Right atrium auricular region (tissue), 2 donors: ENCODE measurements at regions not wholly inside any gene's neighbourhood (a gene's known extent, or its start where the extent isn't known, plus 50 kb on each side); places are given as distances from the start of the nearest gene placed in this dataset.
"Not testable (repeated sequence)": the region's sequence is repeated elsewhere in the genome, so short reads cannot be mapped to it uniquely, and the experiment has no call there.

Source experiments
- DNase-seq: peaks from one replicate; pipeline ENCODE4 v3.0.0-alpha.2; 2019; ENCODE audit warnings: low spot score
- H3K27ac ChIP-seq, 2 donors: fragments of 200-600 bp; sonication (generic); 1 replicate in 1 of 2; 2 replicates in 1 of 2; pipeline ENCODE4 v1.5.1; 2016 to 2019
- H3K27me3 ChIP-seq, 2 donors: fragments of 200-600 bp; sonication (generic); one replicate each; pipeline versions ENCODE4 v1.5.1 to v1.6.0; 2017 to 2019
- H3K36me3 ChIP-seq: fragments of 200-600 bp; sonication (generic); one replicate; pipeline ENCODE4 v1.5.1; 2016
- H3K4me1 ChIP-seq, 2 donors: fragments of 200-600 bp; sonication (generic); one replicate each; pipeline versions ENCODE4 v1.5.1 to v1.6.0; 2017 to 2019
- H3K4me3 ChIP-seq, 2 donors: fragments of 200-600 bp; sonication (generic); 1 replicate in 1 of 2; 2 replicates in 1 of 2; pipeline ENCODE4 v1.5.1; 2017 to 2019; ENCODE audit warnings: mild to moderate bottlenecking in 1 of 2, moderate library complexity in 1 of 2
- H3K9me3 ChIP-seq, 2 donors: fragments of 200-600 bp; sonication (generic); one replicate each; pipeline ENCODE4 v1.5.1; 2019
- TF ChIP-seq, protein P1 (sequence below), 2 donors: fragments of 200-600 bp; sonication (generic); IDR thresholded peaks; one replicate each; pipeline ENCODE4 v1.5.1; 2019; ENCODE audit warnings: antibody characterized with exemption in 2 of 2

DNA sequence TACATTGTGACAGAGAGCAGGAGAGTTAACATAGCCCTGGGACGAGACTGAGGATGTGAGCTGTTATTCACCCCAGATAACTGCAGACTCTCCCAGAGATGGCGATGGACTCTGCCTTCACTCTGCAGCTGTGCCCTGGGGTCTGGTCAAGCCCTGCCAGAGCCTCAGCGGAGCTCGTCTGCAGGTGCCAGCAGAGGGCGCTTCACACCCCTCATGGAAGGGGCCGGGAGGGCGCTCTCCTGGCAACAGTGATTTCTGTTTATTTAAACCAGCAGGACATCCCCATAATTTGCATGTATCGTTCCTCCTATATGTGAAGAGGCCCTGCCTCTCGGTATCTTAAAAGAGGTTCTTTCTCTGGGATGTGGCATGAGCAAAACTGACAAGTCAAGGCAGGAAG, 1329.8 kb downstream of the RPIA start:
- DNase-seq, H3K9me3 ChIP-seq, H3K27ac ChIP-seq, H3K4me1 ChIP-seq, H3K4me3 ChIP-seq, H3K36me3 ChIP-seq, H3K27me3 ChIP-seq: not testable (repeated sequence)
- TF ChIP-seq, protein P1, sequence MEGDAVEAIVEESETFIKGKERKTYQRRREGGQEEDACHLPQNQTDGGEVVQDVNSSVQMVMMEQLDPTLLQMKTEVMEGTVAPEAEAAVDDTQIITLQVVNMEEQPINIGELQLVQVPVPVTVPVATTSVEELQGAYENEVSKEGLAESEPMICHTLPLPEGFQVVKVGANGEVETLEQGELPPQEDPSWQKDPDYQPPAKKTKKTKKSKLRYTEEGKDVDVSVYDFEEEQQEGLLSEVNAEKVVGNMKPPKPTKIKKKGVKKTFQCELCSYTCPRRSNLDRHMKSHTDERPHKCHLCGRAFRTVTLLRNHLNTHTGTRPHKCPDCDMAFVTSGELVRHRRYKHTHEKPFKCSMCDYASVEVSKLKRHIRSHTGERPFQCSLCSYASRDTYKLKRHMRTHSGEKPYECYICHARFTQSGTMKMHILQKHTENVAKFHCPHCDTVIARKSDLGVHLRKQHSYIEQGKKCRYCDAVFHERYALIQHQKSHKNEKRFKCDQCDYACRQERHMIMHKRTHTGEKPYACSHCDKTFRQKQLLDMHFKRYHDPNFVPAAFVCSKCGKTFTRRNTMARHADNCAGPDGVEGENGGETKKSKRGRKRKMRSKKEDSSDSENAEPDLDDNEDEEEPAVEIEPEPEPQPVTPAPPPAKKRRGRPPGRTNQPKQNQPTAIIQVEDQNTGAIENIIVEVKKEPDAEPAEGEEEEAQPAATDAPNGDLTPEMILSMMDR (IDR thresholded peaks at IDR 0.05): peak in 1 of 2 donors; percentile 13

DNA sequence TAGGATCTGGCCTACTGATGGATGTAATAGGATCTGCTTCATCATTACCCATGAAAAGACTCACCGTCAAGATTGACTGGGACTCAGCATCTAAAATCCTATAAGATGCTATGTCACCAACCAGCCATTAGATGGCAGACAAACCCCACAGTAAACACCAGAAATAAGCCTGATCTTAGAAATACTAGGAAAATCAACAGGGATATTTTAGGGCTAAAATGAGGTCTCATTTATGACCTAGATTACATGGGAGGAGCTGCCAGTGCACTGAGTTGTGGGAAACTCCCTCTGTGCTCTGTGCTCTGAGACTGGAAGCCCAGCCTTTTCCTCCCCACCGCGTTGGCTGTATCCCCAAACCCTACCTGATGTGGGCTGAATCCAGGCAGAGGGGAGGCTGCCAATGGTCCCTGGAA, 1335.8 kb downstream of the RPIA start:
- TF ChIP-seq, protein P1 (IDR thresholded peaks at IDR 0.05): peak in 1 of 2 donors; percentile 51
- not testable (repeated sequence) for H3K27ac ChIP-seq, H3K9me3 ChIP-seq, H3K36me3 ChIP-seq, H3K27me3 ChIP-seq, DNase-seq, H3K4me3 ChIP-seq, H3K4me1 ChIP-seq

- H3K9me3 ChIP-seq, DNase-seq, H3K36me3 ChIP-seq, H3K27me3 ChIP-seq, H3K4me1 ChIP-seq, H3K27ac ChIP-seq, H3K4me3 ChIP-seq: not testable (repeated sequence)
Measured at GRCh38 chr2:90028381-90029079, 1337.1 kb downstream of the RPIA start.

DNA sequence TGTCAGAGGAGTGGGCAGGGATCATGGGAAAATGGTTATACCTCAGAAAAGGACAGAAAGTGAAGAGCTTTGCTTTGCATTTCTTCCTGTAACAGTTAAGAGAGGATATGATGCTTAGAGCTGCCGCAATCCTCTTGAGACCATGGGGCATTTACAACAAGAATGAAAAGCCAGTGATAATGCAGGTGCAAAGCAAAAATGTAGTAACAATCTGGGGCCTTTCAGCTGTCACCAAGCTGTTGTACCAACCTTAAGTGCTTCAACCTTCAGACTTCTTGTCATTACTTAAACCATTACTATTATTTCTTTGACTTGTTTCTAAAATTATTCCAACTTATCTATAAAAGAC, 1337.6 kb downstream of the RPIA start:
- not testable (repeated sequence) for H3K36me3 ChIP-seq, DNase-seq, H3K27ac ChIP-seq, H3K27me3 ChIP-seq, H3K9me3 ChIP-seq, H3K4me1 ChIP-seq, H3K4me3 ChIP-seq

DNA sequence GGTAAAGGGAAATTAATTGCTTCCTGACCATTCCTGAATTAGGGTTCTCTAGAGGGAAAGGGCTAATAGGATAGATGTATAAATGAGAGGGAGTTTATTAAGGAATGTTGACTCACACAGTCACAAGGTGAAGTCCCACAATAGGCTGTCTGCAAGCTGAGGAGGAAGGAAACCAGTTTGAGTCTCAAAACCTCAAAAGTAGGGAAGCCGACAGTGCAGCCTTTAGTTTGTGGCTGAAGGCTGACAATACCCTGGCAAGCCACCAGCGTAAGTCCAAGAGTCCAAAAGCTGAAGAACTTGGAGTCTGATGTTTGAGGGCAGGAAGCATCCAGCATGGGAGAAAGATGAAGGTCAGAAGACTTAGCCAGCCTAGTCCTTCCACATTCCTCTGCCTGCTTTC, 1340.8 kb downstream of the RPIA start:
- not testable (repeated sequence) for H3K4me1 ChIP-seq, H3K36me3 ChIP-seq, H3K27ac ChIP-seq, H3K9me3 ChIP-seq, H3K27me3 ChIP-seq, DNase-seq, H3K4me3 ChIP-seq

DNA sequence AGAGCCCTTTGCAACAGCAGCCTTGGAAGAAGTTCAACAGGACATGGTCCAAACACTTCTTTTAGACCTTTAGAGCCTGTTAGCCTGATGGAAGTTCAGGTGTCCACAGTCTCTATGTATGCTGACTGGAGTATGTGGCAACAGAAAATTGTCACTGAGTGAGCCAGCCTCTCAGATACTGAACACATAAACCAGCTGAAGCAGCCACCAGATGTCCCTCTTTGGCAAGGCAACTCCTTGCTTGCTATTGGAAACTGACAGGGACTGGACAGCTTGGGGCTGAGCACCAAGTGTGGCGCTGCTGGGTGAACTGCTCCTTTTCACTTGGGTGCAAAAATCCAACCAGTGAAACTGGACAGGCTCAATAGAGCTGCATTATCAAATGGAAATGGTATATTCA, 1344.9 kb downstream of the RPIA start:
- DNase-seq, H3K4me3 ChIP-seq, H3K9me3 ChIP-seq, H3K4me1 ChIP-seq, H3K27ac ChIP-seq, H3K36me3 ChIP-seq, H3K27me3 ChIP-seq: not testable (repeated sequence)

DNA sequence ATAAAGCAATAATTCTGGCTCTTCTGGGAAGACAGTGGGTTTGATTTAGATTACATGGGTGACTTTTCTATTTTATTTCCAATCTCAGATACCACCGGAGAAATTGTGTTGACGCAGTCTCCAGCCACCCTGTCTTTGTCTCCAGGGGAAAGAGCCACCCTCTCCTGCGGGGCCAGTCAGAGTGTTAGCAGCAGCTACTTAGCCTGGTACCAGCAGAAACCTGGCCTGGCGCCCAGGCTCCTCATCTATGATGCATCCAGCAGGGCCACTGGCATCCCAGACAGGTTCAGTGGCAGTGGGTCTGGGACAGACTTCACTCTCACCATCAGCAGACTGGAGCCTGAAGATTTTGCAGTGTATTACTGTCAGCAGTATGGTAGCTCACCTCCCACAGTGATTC, 1347.6 kb downstream of the RPIA start:
- H3K27me3 ChIP-seq, H3K9me3 ChIP-seq, H3K4me3 ChIP-seq, H3K36me3 ChIP-seq, H3K27ac ChIP-seq, H3K4me1 ChIP-seq, DNase-seq: not testable (repeated sequence)

- H3K9me3 ChIP-seq, H3K36me3 ChIP-seq, DNase-seq, H3K4me1 ChIP-seq, H3K27me3 ChIP-seq, H3K27ac ChIP-seq, H3K4me3 ChIP-seq: not testable (repeated sequence)
Measured at GRCh38 chr2:90047776-90048175, 1356.3 kb downstream of the RPIA start.

DNA sequence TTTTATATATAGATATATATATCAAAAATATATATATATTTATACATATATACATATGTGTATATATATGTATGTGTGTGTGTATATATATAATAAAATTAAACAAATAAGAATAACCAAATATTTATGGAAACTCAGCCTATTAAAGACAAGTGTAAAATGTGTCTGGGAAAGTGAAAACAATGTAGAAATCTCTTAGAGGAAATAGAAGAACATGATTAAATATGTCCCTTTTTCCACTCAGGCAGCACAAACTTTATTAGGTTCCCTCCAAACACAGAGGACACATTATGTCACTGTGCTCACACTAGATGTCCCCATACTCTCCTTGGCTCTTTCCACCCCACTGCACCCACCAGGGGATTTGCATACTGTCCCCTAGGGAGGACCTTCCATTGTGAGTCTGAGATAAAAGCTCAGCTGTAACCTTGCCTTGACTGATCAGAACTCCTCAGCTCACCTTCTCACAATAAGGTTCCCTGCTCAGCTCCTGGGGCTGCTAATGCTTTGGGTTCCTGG, 1360.7 kb downstream of the RPIA start:
- not testable (repeated sequence) for H3K4me1 ChIP-seq, H3K27me3 ChIP-seq, H3K4me3 ChIP-seq, H3K9me3 ChIP-seq, H3K36me3 ChIP-seq, H3K27ac ChIP-seq, DNase-seq
